GM12874 (cell line): ENCODE measurements at regions not wholly inside any gene's neighbourhood (a gene's known extent, or its start where the extent isn't known, plus 50 kb on each side); places are given as distances from the start of the nearest gene placed in this dataset.

Experiments used
- TF ChIP-seq, protein P1 (sequence below): IDR thresholded peaks from 2 replicates; pipeline ENCODE4 v1.5.1; 2011; ENCODE audit warnings: low read depth, mild to moderate bottlenecking, control low read depth, low read length, moderate library complexity; ENCODE audit not compliant: insufficient read depth

GRCh38 chr16:6694636-6695035 lies 638.0 kb upstream of the RBFOX1 start:
- TF ChIP-seq, protein P1, sequence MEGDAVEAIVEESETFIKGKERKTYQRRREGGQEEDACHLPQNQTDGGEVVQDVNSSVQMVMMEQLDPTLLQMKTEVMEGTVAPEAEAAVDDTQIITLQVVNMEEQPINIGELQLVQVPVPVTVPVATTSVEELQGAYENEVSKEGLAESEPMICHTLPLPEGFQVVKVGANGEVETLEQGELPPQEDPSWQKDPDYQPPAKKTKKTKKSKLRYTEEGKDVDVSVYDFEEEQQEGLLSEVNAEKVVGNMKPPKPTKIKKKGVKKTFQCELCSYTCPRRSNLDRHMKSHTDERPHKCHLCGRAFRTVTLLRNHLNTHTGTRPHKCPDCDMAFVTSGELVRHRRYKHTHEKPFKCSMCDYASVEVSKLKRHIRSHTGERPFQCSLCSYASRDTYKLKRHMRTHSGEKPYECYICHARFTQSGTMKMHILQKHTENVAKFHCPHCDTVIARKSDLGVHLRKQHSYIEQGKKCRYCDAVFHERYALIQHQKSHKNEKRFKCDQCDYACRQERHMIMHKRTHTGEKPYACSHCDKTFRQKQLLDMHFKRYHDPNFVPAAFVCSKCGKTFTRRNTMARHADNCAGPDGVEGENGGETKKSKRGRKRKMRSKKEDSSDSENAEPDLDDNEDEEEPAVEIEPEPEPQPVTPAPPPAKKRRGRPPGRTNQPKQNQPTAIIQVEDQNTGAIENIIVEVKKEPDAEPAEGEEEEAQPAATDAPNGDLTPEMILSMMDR, result no peak

GRCh38 chr16:6692874-6693273 lies 639.8 kb upstream of the RBFOX1 start:
- TF ChIP-seq, protein P1, result no peak

GRCh38 chr16:6690741-6691140 lies 641.9 kb upstream of the RBFOX1 start:
- TF ChIP-seq, protein P1, result no peak

DNA sequence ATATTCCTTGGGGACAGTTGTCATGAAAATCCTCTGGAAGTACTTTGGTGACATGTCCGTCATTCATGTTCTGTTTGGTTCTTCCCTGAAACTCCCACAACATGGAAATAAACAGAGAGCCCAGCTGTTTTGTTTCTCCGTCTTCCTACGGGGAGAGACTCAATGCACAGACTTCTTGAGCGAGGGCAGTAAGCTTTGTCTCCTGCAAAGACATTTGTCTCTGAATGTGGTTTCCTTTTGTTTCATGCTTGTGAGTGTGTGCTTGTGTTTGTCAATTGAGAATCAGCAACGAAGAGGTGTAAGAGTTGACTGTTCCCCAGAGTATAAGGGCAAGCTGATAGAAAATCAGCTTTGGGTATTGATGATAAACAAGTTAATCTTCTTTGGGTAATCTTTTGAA lies 643.0 kb upstream of the RBFOX1 start:
- TF ChIP-seq, protein P1, result no peak

DNA sequence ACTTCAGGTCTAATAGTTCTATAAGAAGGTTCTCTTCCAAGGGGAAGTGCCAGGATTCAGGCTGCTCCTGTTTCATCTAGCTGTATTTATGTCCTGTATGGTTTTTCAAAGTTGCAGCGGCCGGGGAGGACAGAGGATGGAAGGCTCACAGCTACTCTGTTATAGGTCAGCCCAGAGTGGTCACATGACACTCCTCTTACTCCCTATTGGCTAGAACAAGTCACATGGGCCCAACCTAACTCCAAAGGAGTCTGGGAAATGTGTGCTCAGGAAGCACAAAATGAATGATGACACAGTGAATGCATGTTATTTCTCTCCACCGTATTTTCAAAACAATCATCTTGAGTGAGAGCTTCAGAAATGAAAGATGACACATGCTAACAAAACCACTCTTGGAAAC lies 645.1 kb upstream of the RBFOX1 start:
- TF ChIP-seq, protein P1, result no peak

DNA sequence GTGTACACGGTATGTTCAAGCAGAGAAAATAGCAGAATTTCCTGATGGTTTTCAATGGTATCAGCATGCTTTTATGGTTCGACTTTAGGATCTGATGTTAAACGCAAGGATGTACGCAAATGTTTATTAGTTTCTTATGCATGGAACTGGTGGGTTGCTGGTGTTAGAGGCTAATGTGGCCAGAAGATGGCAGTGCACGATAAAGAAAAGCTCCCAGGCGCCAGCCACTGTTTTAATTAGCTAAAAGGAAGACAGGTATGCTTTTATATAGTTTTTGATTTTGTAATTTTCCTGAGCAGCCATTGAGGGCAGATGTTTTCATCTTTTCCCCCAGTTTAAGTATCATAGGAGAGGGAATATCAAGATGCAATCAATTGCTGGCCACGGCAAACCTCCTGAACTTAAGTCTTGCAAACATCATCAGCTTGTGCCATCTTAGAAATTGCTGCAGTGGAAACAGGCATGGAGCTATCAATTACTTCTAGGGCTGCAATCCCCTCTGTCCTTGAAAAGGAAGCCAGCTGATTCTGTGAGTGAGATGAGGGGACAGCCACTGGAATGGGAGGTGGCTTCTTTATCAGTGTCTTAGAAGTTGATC lies 648.5 kb upstream of the RBFOX1 start:
- TF ChIP-seq, protein P1, result 0 out of 2 replicates have a peak, but pooled peaks have one; percentile 15

- TF ChIP-seq, protein P1, result peak; percentile 68
Observed at GRCh38 chr16:6682142-6682811, 650.4 kb upstream of the RBFOX1 start.
